SH-SY5Y (cell line): ENCODE measurements at regions not wholly inside any gene's neighbourhood (a gene's known extent, or its start where the extent isn't known, plus 50 kb on each side); places are given as distances from the start of the nearest gene placed in this dataset.

Source experiments
- GATA2 ChIP-seq: IDR thresholded peaks from 2 replicates; pipeline ENCODE4 v1.6.1; 2011; ENCODE audit warnings: mild to moderate bottlenecking, low read depth, low read length
- GATA3 ChIP-seq: IDR thresholded peaks from 2 replicates; pipeline ENCODE4 v1.6.1; 2011; ENCODE audit warnings: low read depth, mild to moderate bottlenecking, low read length, moderate library complexity

DNA sequence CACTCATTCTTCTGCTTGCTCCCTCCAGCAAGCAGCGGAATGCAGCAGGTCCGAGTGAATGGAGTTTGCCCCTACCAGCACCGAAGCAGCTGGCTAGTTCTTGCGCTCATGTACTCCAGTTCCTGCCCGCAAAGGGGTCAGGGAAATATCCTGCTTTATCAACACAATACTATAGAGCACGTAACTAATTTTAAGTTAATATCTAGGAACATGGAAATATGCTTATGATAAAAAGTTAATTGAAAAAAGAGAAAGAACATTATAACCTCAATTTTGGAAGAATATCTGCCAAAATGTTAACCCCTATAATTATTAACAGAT, 195.6 kb downstream of the SNCA start:
- TF ChIP-seq GATA3 (no peak), GATA2 (no peak)
